Dedifferentiated amniotic fluid mesenchymal stem cell (primary cell): ENCODE measurements at regions not wholly inside any gene's neighbourhood (a gene's known extent, or its start where the extent isn't known, plus 50 kb on each side); places are given as distances from the start of the nearest gene placed in this dataset.

Experiments
- DNase-seq: peaks from one replicate; pipeline ENCODE4 v3.0.0-alpha.2; 2016; ENCODE audit errors: extremely low spot score

- DNase-seq: no peak
These were observed 263.2 kb downstream of the STK31 start for GRCh38 chr7:23973264-23973663.

- DNase-seq: no peak
These were observed 270.1 kb downstream of the STK31 start for GRCh38 chr7:23980081-23980480.

- DNase-seq: no peak
These were observed 271.3 kb downstream of the STK31 start for GRCh38 chr7:23981314-23981713.

GRCh38 chr7:23981758-23982157 is 271.7 kb downstream of the STK31 start:
- DNase-seq: no peak

- no peak for DNase-seq
These were observed 278.5 kb upstream of the NPY start for GRCh38 chr7:24005517-24005916.

- no peak for DNase-seq
These were observed 273.5 kb upstream of the NPY start for GRCh38 chr7:24010495-24010894.

GRCh38 chr7:24017519-24017918 is 266.5 kb upstream of the NPY start:
- peak; percentile 4 for DNase-seq

- DNase-seq: peak; percentile 8
These were observed 265.7 kb upstream of the NPY start for GRCh38 chr7:24018331-24018730.

- no peak for DNase-seq
These were observed 264.1 kb upstream of the NPY start for GRCh38 chr7:24019841-24020240.

GRCh38 chr7:24024276-24025068 is 259.5 kb upstream of the NPY start:
- DNase-seq: no peak

GRCh38 chr7:24025094-24025493 is 258.9 kb upstream of the NPY start:
- no peak for DNase-seq

GRCh38 chr7:24025765-24026164 is 258.2 kb upstream of the NPY start:
- no peak for DNase-seq

- no peak for DNase-seq
These were observed 257.6 kb upstream of the NPY start for GRCh38 chr7:24026351-24026750.

- no peak for DNase-seq
These were observed 254.9 kb upstream of the NPY start for GRCh38 chr7:24029068-24029467.

GRCh38 chr7:24034251-24034650 is 249.7 kb upstream of the NPY start:
- DNase-seq: no peak

GRCh38 chr7:24035366-24036032 is 248.5 kb upstream of the NPY start:
- no peak for DNase-seq

- DNase-seq: no peak
These were observed 248.0 kb upstream of the NPY start for GRCh38 chr7:24036033-24036412.

- no peak for DNase-seq
These were observed 245.0 kb upstream of the NPY start for GRCh38 chr7:24038993-24039392.

GRCh38 chr7:24039991-24040624 is 243.9 kb upstream of the NPY start:
- DNase-seq: no peak

- no peak for DNase-seq
These were observed 242.0 kb upstream of the NPY start for GRCh38 chr7:24042028-24042427.

- DNase-seq: no peak
These were observed 234.7 kb upstream of the NPY start for GRCh38 chr7:24049296-24049695.

GRCh38 chr7:24050991-24051560 is 232.9 kb upstream of the NPY start:
- DNase-seq: no peak

GRCh38 chr7:24051651-24052050 is 232.3 kb upstream of the NPY start:
- DNase-seq: no peak
